ENCODE measurements at regions not wholly inside any gene's neighbourhood (a gene's known extent, or its start where the extent isn't known, plus 50 kb on each side); places are given as distances from the start of the nearest gene placed in this dataset.

GRCh38 chr5:3056866-3057265, 305.4 kb upstream of the IRX2 start:
- TF ChIP-seq, protein P1, sequence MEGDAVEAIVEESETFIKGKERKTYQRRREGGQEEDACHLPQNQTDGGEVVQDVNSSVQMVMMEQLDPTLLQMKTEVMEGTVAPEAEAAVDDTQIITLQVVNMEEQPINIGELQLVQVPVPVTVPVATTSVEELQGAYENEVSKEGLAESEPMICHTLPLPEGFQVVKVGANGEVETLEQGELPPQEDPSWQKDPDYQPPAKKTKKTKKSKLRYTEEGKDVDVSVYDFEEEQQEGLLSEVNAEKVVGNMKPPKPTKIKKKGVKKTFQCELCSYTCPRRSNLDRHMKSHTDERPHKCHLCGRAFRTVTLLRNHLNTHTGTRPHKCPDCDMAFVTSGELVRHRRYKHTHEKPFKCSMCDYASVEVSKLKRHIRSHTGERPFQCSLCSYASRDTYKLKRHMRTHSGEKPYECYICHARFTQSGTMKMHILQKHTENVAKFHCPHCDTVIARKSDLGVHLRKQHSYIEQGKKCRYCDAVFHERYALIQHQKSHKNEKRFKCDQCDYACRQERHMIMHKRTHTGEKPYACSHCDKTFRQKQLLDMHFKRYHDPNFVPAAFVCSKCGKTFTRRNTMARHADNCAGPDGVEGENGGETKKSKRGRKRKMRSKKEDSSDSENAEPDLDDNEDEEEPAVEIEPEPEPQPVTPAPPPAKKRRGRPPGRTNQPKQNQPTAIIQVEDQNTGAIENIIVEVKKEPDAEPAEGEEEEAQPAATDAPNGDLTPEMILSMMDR (conservative IDR thresholded peaks at IDR 0.05; ENCODE audit: low read depth, low read length): no peak
- DNase-seq (ENCODE audit: low read depth): no peak
- H3K4me3 ChIP-seq (ENCODE audit: low read depth, low read length): no peak overlapping the region

DNA sequence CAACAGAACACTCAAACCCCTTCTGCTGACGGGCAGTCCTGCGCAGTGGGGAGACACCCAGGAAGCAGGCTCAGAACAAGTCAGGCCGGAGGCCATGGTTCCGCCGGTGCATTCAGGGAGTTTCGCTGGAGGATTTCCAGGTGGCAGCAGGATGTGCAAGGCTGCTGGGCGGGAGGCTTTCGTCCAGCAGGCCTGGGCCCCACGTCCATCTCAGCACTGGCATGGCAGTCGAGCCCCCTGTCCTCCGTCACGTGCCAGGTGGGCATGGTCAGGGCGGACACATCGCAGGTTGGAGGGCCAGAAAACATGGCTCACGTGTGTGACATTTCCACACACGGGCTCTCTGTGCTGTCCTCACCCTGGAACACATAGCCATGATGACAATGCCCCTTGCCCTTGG, 299.9 kb upstream of the IRX2 start:
- TF ChIP-seq, protein P1 (conservative IDR thresholded peaks at IDR 0.05; ENCODE audit: low read depth, low read length): no peak
- H3K4me3 ChIP-seq (ENCODE audit: low read depth, low read length): no peak overlapping the region
- DNase-seq (ENCODE audit: low read depth): no peak

DNA sequence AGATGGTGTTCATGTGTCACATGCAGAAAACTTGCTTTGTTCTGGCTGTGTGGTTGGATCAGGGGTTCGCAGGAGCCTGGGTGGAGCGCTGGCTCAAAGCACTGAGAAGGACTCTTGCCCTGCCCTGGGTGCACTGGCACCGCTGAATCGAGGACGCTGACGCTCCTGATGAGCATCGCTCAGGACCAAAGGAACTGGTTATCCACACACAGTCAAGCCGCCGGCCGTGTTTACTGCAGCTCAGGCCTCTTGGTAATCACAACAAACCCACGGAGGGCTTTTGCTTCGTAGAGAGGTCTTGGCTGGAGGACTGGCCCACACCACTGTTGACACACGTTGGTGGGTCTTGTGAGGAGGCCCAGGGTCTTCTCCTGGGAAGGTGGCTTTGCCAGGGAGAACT, 299.4 kb upstream of the IRX2 start:
- TF ChIP-seq, protein P1 (conservative IDR thresholded peaks at IDR 0.05; ENCODE audit: low read depth, low read length): no peak
- DNase-seq (ENCODE audit: low read depth): no peak
- H3K4me3 ChIP-seq (ENCODE audit: low read depth, low read length): no peak overlapping the region

GRCh38 chr5:3049261-3049660, 297.8 kb upstream of the IRX2 start:
- DNase-seq (ENCODE audit: low read depth): no peak
- TF ChIP-seq, protein P1 (conservative IDR thresholded peaks at IDR 0.05; ENCODE audit: low read depth, low read length): no peak
- H3K4me3 ChIP-seq (ENCODE audit: low read depth, low read length): no peak overlapping the region

GRCh38 chr5:3047212-3047774, 295.8 kb upstream of the IRX2 start:
- H3K4me3 ChIP-seq (ENCODE audit: low read depth, low read length): no peak overlapping the region
- TF ChIP-seq, protein P1 (conservative IDR thresholded peaks at IDR 0.05; ENCODE audit: low read depth, low read length): no peak
- DNase-seq (ENCODE audit: low read depth): no peak

DNA sequence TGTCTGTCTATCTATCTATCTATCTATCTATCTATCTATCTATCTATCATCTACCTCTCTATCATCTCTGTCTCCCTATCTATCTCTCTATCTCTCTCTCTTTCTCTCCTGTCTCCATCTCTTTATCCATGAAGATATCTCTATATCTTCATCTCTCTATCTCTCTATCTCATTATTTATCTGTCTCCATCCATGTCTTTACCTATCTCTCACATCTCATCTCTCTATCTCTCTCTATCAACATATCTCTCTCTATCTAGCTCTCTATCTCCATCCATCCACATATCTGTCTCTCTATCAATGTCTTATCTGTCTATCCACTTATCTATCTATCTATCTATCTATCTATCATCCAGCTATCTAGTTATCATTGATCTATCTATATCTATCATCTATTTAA, 292.1 kb upstream of the IRX2 start:
- H3K4me3 ChIP-seq (ENCODE audit: low read depth, low read length): no peak overlapping the region
- TF ChIP-seq, protein P1 (conservative IDR thresholded peaks at IDR 0.05; ENCODE audit: low read depth, low read length): no peak
- DNase-seq (ENCODE audit: low read depth): no peak

DNA sequence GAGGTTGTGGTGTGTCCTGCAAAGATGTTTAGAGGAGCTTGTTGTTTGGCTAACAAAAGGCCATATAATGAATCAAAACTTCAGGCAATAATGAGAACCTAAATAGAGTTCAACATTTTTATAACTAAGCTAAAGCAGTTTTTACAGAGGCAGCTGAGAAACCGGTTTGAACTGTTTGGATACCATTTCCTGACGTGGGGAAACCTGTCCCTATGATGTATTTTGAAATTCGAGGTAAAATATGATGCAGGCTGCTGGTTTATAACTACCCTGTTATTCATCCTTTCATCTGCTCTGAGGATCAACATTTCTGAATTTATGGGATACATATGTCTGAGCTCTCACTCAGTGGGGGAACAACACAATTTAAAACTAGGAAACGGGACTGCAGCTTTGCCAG, 289.5 kb upstream of the IRX2 start:
- H3K4me3 ChIP-seq (ENCODE audit: low read depth, low read length): no peak overlapping the region
- DNase-seq (ENCODE audit: low read depth): no peak
- TF ChIP-seq, protein P1 (conservative IDR thresholded peaks at IDR 0.05; ENCODE audit: low read depth, low read length): no peak
